IMR-90 (cell line): ENCODE measurements at regions not wholly inside any gene's neighbourhood (a gene's known extent, or its start where the extent isn't known, plus 50 kb on each side); places are given as distances from the start of the nearest gene placed in this dataset.

ENCODE experiments used
- ATAC-seq: fragments of 200-7000 bp; cut with Tn5 transposase; 2 replicates; pipeline ENCODE4 v1.9.1; 2020; ENCODE audit warnings: low read depth, mild to moderate bottlenecking, moderate library complexity
- BruUV-seq: library from RNA; stranded (reverse); fragments of 400-500 nt; replicated peaks from 2 replicates; lab custom pipeline; 2021; lab: Mats Ljungman, UMichigan
- CTCF ChIA-PET: fragments of 300-600 bp; formaldehyde crosslinking; extraction: SDS; loops from one replicate; lab custom pipeline; 2021; ENCODE audit warnings: antibody characterized with exemption; lab: Yijun Ruan, JAX
- POLR2A ChIA-PET: fragments of 300-600 bp; sonication (Branson Sonifier 250); formaldehyde crosslinking; loops from one replicate; lab custom pipeline; 2022; ENCODE audit warnings: antibody characterized with exemption; ENCODE audit not compliant: unreplicated experiment; lab: Charles Lee
- DNase-seq: peaks from one replicate; pipeline ENCODE4 v3.0.0; 2013
- H2AFZ ChIP-seq: replicated peaks from 2 replicates; pipeline ENCODE3; 2013; ENCODE audit warnings: low read length, mild to moderate bottlenecking; ENCODE audit not compliant: poor library complexity
- H2AK5ac ChIP-seq: 2 replicates; pipeline ENCODE4 v1.6.1; 2013; ENCODE audit warnings: low read depth, low read length, inconsistent platforms
- H2AK9ac ChIP-seq: replicated peaks from 2 replicates; pipeline ENCODE3; 2013; ENCODE audit warnings: mild to moderate bottlenecking, low read depth, low read length, moderate library complexity; ENCODE audit not compliant: poor library complexity
- H2BK120ac ChIP-seq: 2 replicates; pipeline ENCODE4 v1.6.1; 2013; ENCODE audit warnings: low read depth, low read length, inconsistent platforms
- H2BK15ac ChIP-seq: 3 replicates; pipeline ENCODE4 v1.6.1; 2013; ENCODE audit warnings: low read depth, low read length, inconsistent platforms
- H2BK20ac ChIP-seq: 2 replicates; pipeline ENCODE4 v1.6.1; 2013; ENCODE audit warnings: low read depth, mild to moderate bottlenecking, inconsistent platforms, low read length, moderate library complexity
- H2BK5ac ChIP-seq: 2 replicates; pipeline ENCODE4 v1.6.1; 2013; ENCODE audit warnings: mild to moderate bottlenecking, low read depth, low read length, inconsistent platforms; ENCODE audit not compliant: poor library complexity, severe bottlenecking
- H3K14ac ChIP-seq: replicated peaks from 2 replicates; pipeline ENCODE4 v1.6.1; 2013; ENCODE audit warnings: low read depth, low read length, inconsistent platforms
- H3K18ac ChIP-seq: 2 replicates; pipeline ENCODE4 v1.6.1; 2013; ENCODE audit warnings: low read depth, low read length, control low read depth
- H3K23ac ChIP-seq: 2 replicates; pipeline ENCODE4 v1.6.1; 2013; ENCODE audit warnings: low read depth, low read length, inconsistent platforms
- H3K27ac ChIP-seq: 2 replicates; pipeline ENCODE4 v1.5.1; 2013; ENCODE audit warnings: mild to moderate bottlenecking, control low read depth, low read length; ENCODE audit not compliant: insufficient read depth
- H3K27me3 ChIP-seq: 2 replicates; pipeline ENCODE4 v1.6.1; 2013; ENCODE audit warnings: low read length; ENCODE audit not compliant: control insufficient read depth, insufficient read depth
- H3K36me3 ChIP-seq: 2 replicates; pipeline ENCODE4 v1.6.1; 2013; ENCODE audit warnings: low read length, mixed read lengths; ENCODE audit not compliant: control insufficient read depth, insufficient read depth
- H3K4ac ChIP-seq: 2 replicates; pipeline ENCODE4 v1.6.1; 2013; ENCODE audit warnings: low read depth, low read length, inconsistent platforms
- H3K4me1 ChIP-seq: 2 replicates; pipeline ENCODE4 v1.6.1; 2013; ENCODE audit warnings: low read length, mixed read lengths; ENCODE audit not compliant: control insufficient read depth, insufficient read depth
- H3K4me2 ChIP-seq: 2 replicates; pipeline ENCODE4 v1.6.1; 2013; ENCODE audit warnings: low read depth, mild to moderate bottlenecking, control low read depth, low read length, moderate library complexity
- H3K4me3 ChIP-seq: 2 replicates; pipeline ENCODE4 v1.5.1; 2013; ENCODE audit warnings: low read depth, mild to moderate bottlenecking, control low read depth, low read length, moderate library complexity; ENCODE audit not compliant: insufficient read depth
- H3K56ac ChIP-seq: 2 replicates; pipeline ENCODE4 v1.6.1; 2013; ENCODE audit warnings: low read length, inconsistent platforms; ENCODE audit not compliant: insufficient read depth; ENCODE audit errors: extremely low read depth
- H3K79me1 ChIP-seq, 2 experiments: 2 replicates each; pipeline ENCODE4 v1.6.1; 2013; ENCODE audit warnings: low read length in 2 of 2, inconsistent platforms in 1 of 2, low read depth in 1 of 2
- H3K9ac ChIP-seq: 2 replicates; pipeline ENCODE4 v1.6.1; 2013; ENCODE audit warnings: low read depth, low read length, control low read depth
- H3K9me1 ChIP-seq: 2 replicates; pipeline ENCODE4 v1.6.1; 2013; ENCODE audit warnings: low read length, inconsistent platforms; ENCODE audit not compliant: insufficient read depth
- H3K9me3 ChIP-seq: 2 replicates; pipeline ENCODE4 v1.6.1; 2013; ENCODE audit warnings: low read length; ENCODE audit not compliant: control insufficient read depth, insufficient read depth
- H4K20me1 ChIP-seq: 2 replicates; pipeline ENCODE4 v1.6.1; 2013; ENCODE audit warnings: low read length, inconsistent platforms; ENCODE audit not compliant: insufficient read depth
- H4K5ac ChIP-seq: 2 replicates; pipeline ENCODE4 v1.6.1; 2013; ENCODE audit warnings: mild to moderate bottlenecking, low read depth, low read length, control low read depth
- H4K8ac ChIP-seq, 2 experiments: 2 replicates each; pipeline ENCODE4 v1.6.1; 2013; ENCODE audit warnings: low read depth in 2 of 2, low read length in 2 of 2, control low read depth in 1 of 2, inconsistent platforms in 1 of 2
- H4K91ac ChIP-seq: 2 replicates; pipeline ENCODE4 v1.6.1; 2013; ENCODE audit warnings: low read depth, low read length, inconsistent platforms; ENCODE audit not compliant: insufficient read depth
- BHLHE40 ChIP-seq: fragments of 150-350 bp; IDR thresholded peaks from 2 replicates; pipeline ENCODE4 v1.6.1; 2016; ENCODE audit warnings: mild to moderate bottlenecking, low read depth, low read length
- CEBPB ChIP-seq: IDR thresholded peaks from 2 replicates; pipeline ENCODE4 v1.6.1; 2012; ENCODE audit warnings: low read depth, low read length, improper control_type of control experiment
- FOS ChIP-seq: fragments of 150-350 bp; IDR thresholded peaks from 2 replicates; pipeline ENCODE4 v1.6.1; 2016; ENCODE audit warnings: low read depth, low read length
- MAFK ChIP-seq: IDR thresholded peaks from 2 replicates; pipeline ENCODE4 v1.6.1; 2012; ENCODE audit warnings: low read depth, low read length, improper control_type of control experiment
- MXI1 ChIP-seq: IDR thresholded peaks from 2 replicates; pipeline ENCODE4 v1.6.1; 2012; ENCODE audit warnings: low read depth, mild to moderate bottlenecking, low read length, moderate library complexity, borderline replicate concordance
- NFE2L2 ChIP-seq: fragments of 150-350 bp; IDR thresholded peaks from 2 replicates; pipeline ENCODE4 v1.6.1; 2016; ENCODE audit warnings: low read depth, mild to moderate bottlenecking, low read length
- POLR2A ChIP-seq: IDR thresholded peaks from 2 replicates; pipeline ENCODE4 v1.6.1; 2012; ENCODE audit warnings: mild to moderate bottlenecking, low read depth, low read length
- RAD21 ChIP-seq: IDR thresholded peaks from 2 replicates; pipeline ENCODE4 v1.6.1; 2012; ENCODE audit warnings: low read length, improper control_type of control experiment
- RCOR1 ChIP-seq: IDR thresholded peaks from 2 replicates; pipeline ENCODE4 v1.6.1; 2012; ENCODE audit warnings: mild to moderate bottlenecking, low read length, improper control_type of control experiment; ENCODE audit not compliant: insufficient replicate concordance
- RFX5 ChIP-seq: IDR thresholded peaks from 2 replicates; pipeline ENCODE4 v1.8.0; 2012; ENCODE audit warnings: low read depth, mild to moderate bottlenecking, low read length, moderate library complexity
- SMC3 ChIP-seq: fragments of 150-350 bp; IDR thresholded peaks from 2 replicates; pipeline ENCODE4 v1.6.1; 2016; ENCODE audit warnings: low read depth, mild to moderate bottlenecking, antibody characterized with exemption, low read length, moderate library complexity
- USF2 ChIP-seq: fragments of 150-350 bp; IDR thresholded peaks from 2 replicates; pipeline ENCODE4 v1.6.1; 2017; ENCODE audit warnings: mild to moderate bottlenecking, antibody characterized with exemption, low read length, low read depth
- WGBS, 2 experiments: methylation state at CpG; one replicate each; pipeline versions ENCODE4 v1.1.5 to v1.1.7; 2013; ENCODE audit warnings: missing lambda C conversion rate in 2 of 2; ENCODE audit not compliant: insufficient read length in 1 of 2; ENCODE audit errors: extremely low coverage in 2 of 2; 5-methylcytosine and 5-hydroxymethylcytosine counted together
- dilution Hi-C: fragments of 300-500 bp; cut with HindIII; formaldehyde crosslinking; loops from one replicate; pipeline ENCODE4 v1.14.3; 2018; ENCODE audit warnings: low sequenced_read_pairs; ENCODE audit not compliant: unreplicated experiment
- in situ Hi-C: fragments of 300-500 bp; cut with MboI; formaldehyde crosslinking; loops from 3 replicates; pipeline ENCODE4 v1.14.3; 2019; ENCODE audit warnings: low sequenced_read_pairs, inconsistent platforms, mixed read lengths
- intact Hi-C: fragments of 100-400 bp; cut with micrococcal nuclease; formaldehyde crosslinking; loops from 2 replicates; pipeline ENCODE4 v1.10.0; 2022
- TF ChIP-seq, protein P1 (sequence below): fragments of 150-350 bp; IDR thresholded peaks from 2 replicates; pipeline ENCODE4 v1.6.1; 2016; ENCODE audit warnings: low read depth, mild to moderate bottlenecking, low read length, moderate library complexity, borderline replicate concordance

DNA sequence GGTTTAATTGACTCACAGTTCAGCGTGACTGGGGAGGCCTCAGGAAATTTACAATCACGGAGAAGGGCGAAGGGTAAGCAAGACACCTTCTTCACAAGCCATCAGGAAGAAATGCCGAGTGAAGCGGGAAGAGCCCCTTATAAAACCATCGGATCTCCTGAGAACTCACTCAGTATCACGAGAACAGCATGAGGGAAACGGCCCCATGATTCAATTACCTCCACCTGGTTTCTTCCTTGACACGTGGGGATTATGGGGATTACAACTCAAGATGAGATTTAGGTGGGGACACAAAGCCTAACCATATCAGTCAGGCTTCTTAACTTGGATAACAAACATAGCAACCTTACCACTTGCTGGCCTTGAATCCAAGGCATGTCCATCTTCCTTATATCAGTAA, 73.6 kb upstream of the FOXN2 start:
- Histone ChIP-seq H3K4me1 (peaks cover 2% of the 10 kb centered on the region; the same call in 1 of the 2 replicates), H3K9me1 (no peaks in the 10 kb centered on the region), H4K91ac (no peak overlapping the region), H2AK5ac (no peak overlapping the region), H4K8ac (no peak overlapping the region), H4K5ac (no peak overlapping the region), H2BK15ac (no peak overlapping the region), H3K18ac (no peak overlapping the region), H3K23ac (no peak overlapping the region), H3K4me2 (no peak overlapping the region), H3K4me3 (no peak overlapping the region), H3K9ac (no peak overlapping the region), H3K14ac (no peak overlapping the region), H2AFZ (no peak overlapping the region), H3K4ac (no peak overlapping the region), H3K79me1 (no peaks in the 10 kb centered on the region), H3K36me3 (no peaks in the 10 kb centered on the region), H2BK5ac (no peak overlapping the region), H3K27me3 (no peaks in the 10 kb centered on the region), H4K20me1 (no peaks in the 10 kb centered on the region), H2BK120ac (no peak overlapping the region), H3K27ac (no peak overlapping the region), H2AK9ac (no peak overlapping the region), H3K56ac (no peak overlapping the region), H3K9me3 (no peaks in the 10 kb centered on the region), H2BK20ac (no peak overlapping the region)
- BruUV-seq: no TSS peak
- ATAC-seq (no peak), DNase-seq (no peak)
- ChIA-PET CTCF (no interaction called here), POLR2A (no interaction called here)
- dilution Hi-C loops (no loop called here), in situ Hi-C loops (no loop called here), intact Hi-C loops (no loop called here)
- TF ChIP-seq SMC3 (no peak), POLR2A (no peak), MXI1 (no peak), USF2 (no peak), RCOR1 (no peak), NFE2L2 (no peak), RAD21 (no peak), MAFK (no peak), CEBPB (no peak), BHLHE40 (no peak), FOS (no peak), RFX5 (no peak)
- TF ChIP-seq, protein P1, sequence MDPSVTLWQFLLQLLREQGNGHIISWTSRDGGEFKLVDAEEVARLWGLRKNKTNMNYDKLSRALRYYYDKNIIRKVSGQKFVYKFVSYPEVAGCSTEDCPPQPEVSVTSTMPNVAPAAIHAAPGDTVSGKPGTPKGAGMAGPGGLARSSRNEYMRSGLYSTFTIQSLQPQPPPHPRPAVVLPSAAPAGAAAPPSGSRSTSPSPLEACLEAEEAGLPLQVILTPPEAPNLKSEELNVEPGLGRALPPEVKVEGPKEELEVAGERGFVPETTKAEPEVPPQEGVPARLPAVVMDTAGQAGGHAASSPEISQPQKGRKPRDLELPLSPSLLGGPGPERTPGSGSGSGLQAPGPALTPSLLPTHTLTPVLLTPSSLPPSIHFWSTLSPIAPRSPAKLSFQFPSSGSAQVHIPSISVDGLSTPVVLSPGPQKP: no peak
- no CpG with 5 or more reads among the region's 9 CpGs for WGBS, 2 experiments
